GM18907 (cell line): ENCODE measurements at regions not wholly inside any gene's neighbourhood (a gene's known extent, or its start where the extent isn't known, plus 50 kb on each side); places are given as distances from the start of the nearest gene placed in this dataset.

Experiments
- ATAC-seq: cut with Tn5 transposase; IDR thresholded peaks from one replicate; pipeline ENCODE4 v1.9.1; 2021; ENCODE audit warnings: mild to moderate bottlenecking, moderate library complexity; ENCODE audit not compliant: unreplicated experiment

DNA sequence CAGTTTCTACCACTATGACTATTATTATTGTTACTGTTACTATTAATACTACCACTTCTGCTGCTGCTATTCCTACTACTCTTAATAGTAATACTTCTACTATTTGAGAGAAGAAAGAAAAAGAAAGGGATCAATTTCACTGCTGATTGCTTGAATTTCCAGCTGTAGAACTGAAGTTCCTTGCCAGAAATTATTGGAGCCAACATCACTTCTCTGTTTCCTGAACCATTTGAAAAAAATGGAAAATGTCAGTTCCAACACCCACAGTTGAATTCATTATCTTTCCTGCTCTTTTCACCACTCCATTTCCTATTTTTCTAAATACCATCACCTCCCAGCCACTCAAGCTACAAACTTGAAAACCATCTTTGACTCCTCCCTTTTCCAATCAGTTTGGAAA, 54.1 kb upstream of the PIK3C2G start:
- ATAC-seq: no peak

DNA sequence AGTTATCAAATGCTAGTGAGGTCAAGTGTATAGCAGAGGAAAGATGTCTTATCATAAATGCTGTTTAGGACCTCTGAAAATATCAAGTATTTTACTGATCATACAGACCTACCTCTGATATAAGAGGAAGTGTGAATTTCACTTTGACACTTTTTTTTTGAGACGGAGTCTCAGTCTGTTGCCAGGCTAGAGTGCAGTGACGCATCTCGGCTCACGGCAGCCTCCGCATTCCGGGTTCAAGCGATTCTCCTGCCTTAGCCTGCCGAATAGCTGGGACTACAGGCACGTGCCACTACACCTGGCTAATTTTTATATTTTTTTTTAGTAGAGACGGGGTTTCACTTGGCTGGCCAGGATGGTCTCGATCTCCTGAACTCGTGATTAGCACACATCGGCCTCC, 55.1 kb upstream of the PIK3C2G start:
- no peak for ATAC-seq

DNA sequence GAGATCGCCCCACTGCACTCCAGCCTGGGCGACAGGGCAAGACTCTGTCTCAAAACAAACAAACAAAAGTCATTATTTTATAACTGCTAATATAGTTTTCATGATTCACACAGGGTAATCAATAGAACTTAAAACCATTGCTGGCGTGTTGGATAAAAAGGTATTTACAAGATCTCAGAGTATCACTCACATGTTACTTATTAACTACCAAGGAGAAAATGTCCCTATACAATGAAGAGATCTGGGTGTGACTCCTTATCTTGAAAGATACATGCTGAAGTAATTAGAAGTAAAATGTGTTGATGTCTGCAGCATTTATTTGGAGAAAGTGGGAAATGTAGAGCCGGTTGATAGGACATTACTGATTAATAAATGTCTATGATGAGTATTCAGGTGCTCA, 57.3 kb upstream of the PIK3C2G start:
- ATAC-seq: no peak

DNA sequence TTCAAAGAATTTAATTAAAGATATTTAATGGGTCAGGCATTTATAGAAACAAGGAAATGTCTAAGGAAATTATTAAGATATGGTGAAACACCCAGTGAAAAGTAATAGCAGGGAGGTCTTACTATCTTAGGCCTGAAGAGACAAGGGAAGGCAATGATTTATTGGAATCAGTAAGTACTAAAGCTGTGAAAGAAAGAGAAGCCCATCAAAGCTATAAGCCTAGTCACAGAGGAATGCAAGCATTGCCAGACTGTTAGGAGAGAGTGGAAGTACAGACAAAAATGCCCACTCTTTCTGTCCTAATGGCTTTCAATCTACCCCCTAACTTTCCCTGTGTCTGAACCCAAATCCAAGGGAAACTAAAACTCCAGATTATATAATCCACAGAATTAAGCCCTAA, 69.2 kb upstream of the PIK3C2G start:
- no peak for ATAC-seq

DNA sequence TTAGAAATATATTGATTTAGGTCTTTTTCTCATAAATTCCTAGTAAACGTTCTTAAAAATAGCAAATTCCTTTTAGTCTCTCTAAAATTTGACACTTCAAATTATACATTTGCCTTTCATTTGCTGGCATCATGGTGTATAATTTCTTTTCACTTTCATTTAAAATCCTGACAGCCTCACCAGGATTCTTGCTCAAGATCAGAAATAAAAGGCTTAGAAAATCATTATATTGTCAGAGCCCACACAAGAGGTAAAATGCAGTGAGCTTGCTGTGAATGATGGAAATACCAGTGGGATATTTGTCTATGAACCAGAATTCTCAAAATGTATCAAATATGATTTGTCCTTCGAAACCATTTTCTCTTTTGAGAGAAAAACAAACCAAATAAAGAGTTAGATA, 78.2 kb upstream of the PIK3C2G start:
- no peak for ATAC-seq

DNA sequence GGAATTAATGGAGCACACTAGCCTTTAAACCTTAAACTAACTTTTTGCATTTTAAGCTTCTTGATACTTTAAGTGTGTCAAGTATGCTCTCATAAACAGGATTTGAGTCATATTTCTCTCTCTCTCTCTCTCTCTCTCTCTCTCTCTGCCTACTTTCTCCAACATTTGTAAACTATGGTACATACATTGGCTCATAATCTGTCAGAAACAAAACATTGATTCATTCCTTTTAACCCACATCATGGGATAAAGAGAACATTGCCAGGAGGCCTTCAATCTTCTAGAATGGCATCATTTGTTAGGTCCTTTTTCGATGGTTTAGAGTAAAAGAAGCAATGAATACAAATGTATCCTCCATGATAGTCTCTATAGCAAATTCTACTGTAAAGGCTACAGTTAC, 81.6 kb upstream of the RERGL start:
- no peak for ATAC-seq

DNA sequence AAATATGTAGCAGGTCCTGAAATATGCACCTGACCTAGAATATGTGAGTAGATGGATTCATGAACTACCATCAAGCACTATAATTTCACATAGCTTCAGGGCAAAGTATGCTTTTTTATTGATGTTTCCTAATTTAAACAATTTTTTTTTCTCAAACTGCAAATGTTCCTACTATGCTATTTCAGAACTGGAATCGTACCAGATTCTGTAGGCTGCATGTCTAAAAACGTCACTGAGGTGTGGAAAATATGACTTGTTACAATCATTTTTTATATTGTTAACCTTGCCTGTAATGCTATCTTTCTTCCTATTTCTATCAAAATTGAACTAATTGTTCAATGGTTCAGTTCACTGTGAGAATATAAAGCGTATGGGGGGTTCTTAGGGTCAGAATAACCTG, 78.0 kb upstream of the RERGL start:
- no peak for ATAC-seq

DNA sequence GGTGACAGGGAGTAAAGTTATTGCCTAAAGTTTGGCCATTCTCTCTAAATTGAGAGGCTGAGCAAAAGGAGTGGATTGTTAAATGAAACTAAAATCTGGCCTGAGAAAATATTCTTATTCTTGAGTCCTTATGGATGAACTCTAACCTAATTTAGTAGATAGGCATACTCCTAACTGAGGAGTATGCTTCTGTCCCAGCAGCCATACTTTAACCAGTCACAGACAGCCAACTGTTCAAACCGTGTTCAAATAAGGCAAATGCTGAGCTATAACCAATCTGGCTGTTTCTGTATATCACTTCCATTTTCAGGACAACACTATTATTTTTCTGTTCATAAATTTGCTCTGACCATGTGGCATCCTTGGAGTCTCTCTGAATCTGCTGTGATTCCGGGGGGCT, 75.9 kb upstream of the RERGL start:
- ATAC-seq: no peak

DNA sequence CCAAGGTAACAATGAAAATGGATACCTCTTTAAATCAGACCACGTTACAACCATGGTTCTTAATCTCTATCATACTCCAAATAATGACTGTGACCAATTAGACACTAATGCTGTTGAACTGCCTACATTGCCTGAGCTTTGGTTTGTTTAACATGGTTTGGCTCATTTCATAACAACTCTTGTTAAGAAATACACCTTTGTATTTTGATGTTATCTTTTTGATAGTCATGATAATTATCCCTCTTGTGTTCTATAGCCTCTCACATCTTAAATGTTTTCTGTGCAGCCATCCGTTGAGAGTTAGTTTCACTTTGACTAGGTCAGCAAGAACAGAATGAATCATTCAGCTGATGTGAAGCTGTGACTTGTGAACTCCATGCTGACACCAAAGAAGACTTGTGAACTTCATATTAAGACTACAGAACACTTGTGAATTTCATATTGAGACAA, 75.5 kb upstream of the RERGL start:
- peak; percentile 100 for ATAC-seq

DNA sequence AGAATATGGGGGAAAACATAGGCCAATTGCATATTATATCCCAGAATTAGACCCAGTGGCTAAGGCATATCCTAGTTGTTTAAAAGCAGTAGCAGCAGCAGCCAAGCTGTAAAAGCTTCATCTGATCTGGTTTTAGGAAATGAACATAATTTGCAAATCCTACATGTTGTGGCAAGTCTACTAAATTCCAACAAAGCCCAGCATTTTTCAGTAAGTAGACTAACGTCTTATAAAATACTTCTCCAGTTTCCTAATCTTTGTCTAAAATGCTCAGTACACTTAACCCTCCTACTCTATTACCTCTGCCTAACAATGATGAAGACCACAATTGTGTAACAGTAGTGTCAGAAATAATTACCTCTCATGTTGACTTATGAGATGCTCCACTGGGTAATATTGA, 70.9 kb upstream of the RERGL start:
- no peak for ATAC-seq

DNA sequence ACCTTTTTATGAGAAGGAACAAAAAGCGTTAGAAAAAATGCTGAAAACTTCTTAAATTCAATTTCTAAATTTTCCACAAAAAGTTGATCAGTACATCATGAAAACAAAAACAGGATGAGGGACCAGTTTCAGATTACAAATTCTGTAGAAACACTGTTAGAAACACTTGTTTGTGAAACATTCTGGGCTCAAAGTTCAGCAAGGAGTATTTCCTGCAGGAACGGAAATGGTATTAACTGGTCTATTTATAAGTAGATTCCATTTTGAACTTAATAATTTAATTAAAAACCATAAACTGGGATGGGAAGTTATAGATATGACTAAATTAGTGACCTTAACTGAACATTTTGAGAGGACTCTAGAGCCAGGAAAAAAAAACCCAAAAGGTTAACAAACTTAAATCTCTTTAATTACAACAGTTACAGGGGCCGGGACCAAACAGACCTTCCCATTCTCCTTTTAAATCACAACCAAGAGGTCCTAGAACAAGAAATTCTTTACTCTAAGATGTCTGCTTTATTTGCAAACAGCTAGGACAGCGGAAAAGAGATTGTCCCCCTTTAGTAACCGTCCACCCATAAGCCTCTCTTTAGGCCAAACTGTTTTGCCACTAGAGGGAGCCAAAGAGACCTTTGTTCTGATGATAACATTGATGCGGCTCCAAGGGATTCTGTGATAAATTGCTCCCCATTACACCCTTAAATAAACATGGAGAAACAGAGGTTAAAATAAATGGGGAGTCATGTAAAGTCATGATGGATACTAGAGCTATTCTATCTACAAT, 69.0 kb upstream of the RERGL start:
- peak; percentile 62 for ATAC-seq

DNA sequence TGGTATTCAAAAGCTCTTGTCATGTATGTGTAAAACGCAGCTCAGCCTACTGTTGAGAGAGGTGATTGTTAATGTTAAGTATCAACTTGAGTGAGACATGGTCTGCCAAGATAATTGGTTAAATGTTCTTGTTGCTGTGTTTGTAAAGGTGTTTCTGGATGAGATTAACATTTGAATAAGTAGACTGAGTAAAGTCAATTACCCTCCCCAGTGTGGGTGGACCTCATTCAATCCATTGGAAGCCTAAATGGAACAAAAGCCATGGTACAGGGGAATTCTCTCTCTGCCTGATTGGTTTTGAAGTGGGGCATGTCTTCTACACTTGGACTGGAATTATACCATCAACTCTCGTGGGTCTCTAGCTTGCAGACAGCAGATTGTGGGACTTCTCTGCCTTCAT, 63.8 kb upstream of the RERGL start:
- no peak for ATAC-seq

DNA sequence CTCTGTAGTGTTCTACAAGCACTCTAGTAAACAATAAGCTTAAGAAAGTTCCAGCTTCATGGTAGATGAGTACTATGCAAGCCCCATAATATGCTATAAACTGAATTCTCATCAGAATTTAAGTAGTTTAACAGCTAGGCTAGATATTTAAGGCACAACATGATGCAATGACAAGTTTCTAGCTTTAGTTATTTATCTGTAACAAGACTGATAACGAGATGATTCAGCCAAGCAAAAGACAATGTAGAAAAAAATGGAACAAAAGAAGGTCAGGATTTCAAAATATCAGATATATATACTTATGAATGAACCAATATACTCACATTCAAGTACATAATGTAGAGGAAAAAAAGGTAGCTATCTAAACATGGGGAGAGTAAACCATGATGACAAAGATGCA, 61.0 kb upstream of the RERGL start:
- ATAC-seq: no peak

DNA sequence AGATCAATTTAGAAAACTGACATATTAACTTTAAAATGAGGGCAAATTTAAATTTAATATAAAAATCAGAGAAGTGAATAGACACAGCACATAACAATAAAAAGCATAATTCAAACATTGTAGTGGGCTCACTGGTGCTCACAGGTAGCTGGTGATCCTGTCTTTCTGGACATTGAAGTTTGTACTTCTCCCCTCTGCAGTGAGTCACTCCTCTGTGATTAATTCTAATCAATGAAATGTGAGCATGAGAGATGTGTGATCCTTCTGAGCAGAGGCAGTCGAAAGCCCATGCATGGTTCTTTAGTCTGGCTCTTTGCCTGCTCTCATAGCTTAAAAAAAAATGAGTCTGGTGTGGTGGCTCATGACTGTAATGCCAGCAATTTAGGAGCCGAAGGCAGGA, 59.0 kb upstream of the RERGL start:
- no peak for ATAC-seq

DNA sequence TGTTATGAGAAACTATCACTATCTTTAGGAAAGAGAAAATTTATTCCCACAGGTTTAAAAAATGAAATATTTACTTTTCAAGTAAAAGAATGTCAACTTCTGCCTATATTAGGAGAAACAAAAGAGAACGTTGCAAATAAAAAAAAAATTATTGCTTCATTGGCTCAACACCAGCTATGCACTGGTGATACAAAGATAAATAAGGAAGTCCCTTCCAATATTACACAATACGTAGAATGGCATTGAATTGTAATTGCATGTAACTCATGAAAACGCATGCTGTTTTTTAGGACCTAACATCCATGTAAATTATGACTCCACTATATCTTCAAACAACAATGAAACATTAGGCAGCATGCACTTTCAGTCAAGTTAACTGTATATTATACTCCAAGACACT, 56.4 kb upstream of the RERGL start:
- ATAC-seq: no peak

DNA sequence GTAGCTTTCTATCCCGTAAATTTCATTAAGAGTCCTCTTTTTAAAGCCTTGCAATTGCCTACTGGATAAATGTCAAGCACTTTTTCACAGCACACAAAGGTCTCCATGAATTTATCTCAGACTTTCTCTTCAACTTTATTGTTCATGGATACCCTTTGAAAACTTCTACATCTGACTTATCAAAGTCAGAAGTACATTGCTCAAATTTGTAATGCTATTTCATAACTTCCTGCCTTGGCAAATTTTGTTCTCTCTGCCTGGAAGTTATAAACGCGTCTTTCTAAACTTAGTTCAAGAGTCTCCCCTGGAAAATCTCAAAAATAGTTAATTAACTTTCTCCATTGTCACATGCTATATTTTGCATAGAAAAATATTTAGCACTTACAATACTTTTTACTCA, 55.9 kb upstream of the RERGL start:
- no peak for ATAC-seq

DNA sequence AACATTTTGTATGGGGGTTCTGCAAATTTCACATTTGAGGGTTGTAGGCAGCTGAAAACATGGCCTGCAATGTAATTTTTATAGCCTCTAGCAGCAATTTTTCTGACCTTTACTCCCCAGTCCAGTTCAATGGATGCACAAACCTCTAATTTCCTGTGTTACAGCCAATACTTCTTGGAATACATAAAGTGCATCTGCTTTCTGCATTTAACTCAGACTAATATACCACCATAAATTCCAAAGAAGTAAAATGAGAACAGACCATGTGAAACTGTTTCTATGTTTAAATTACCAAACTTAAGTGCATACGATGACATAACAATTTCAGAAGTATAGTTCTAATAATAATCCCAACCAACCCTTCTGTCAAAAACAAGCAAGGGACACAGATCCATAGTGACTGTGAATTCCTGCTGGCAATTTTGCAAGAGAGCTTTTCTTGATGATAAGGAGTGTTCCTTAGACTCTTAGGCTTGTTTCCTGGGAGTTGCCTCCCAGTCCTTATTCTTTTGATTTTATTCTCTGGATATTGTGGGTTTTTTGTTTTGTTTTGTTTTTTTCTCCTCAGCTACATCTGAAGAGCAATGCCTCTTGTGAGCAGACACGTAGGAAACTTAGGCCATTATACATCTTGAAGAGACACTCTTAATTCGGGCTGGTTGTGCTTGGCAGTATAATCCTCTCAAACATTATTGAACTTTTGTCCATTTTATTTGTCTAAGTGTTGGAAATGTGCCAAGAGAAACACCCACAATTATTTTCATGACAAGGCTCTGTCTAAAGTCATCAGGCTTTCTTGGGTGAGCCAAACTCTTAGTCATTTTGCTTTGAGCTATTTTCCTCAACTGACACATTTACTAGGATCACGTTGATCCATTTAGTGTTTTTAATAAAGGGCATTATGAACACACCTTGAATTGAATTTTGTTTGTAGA, 51.3 kb upstream of the RERGL start:
- no peak for ATAC-seq

DNA sequence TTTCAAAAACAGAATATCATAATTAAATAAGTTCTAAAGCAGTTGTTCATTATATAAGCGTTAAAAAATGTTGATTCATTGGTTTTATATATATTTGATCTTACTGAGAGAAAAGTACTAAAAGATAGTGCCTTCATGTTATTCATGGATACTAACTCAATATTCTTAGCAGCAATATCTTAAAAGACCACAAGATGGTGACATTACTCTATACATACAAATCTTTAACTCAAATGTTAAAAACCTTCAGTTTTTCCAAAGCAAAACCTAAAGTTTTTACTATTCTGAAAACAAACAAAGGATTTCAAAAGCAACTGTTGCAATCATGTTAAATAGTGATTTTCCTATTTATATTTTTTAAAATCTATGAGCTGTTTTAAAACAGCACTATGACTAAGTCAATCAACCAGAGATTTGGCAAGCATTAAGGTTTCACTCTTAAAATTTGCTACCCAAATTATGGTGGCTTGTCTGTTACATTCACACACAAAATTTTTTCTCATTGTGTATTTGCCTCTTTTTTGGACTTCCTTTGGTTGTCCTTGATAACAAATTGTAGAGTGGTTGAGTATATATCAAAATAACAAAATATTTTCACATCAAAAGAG, 50.1 kb upstream of the RERGL start:
- peak; percentile 63 for ATAC-seq
